ENCODE measurements at regions not wholly inside any gene's neighbourhood (a gene's known extent, or its start where the extent isn't known, plus 50 kb on each side); places are given as distances from the start of the nearest gene placed in this dataset.

- no peak overlapping the region for H4K8ac ChIP-seq (ENCODE audit: low read depth in 2 of 2, low read length in 2 of 2)
- H2BK120ac ChIP-seq (ENCODE audit: low read depth, low read length), result no peak overlapping the region
- POLR2A ChIA-PET (ENCODE audit: unreplicated experiment), result no interaction called here
- no peak overlapping the region for H3K23ac ChIP-seq (ENCODE audit: low read depth, low read length)
- no peak for TF ChIP-seq SMC3 (IDR thresholded peaks at IDR 0.05; ENCODE audit: low read depth, low read length)
- no peak for TF ChIP-seq RCOR1 (IDR thresholded peaks at IDR 0.05; ENCODE audit: insufficient replicate concordance, low read length)
- TF ChIP-seq MAFK (IDR thresholded peaks at IDR 0.05; ENCODE audit: low read depth, low read length), result no peak
- no peak for TF ChIP-seq BHLHE40 (IDR thresholded peaks at IDR 0.05; ENCODE audit: low read depth, low read length)
- TF ChIP-seq MAZ (IDR thresholded peaks at IDR 0.05; ENCODE audit: borderline replicate concordance, low read depth, low read length), result no peak
- TF ChIP-seq POLR2A (IDR thresholded peaks at IDR 0.05; ENCODE audit: low read depth, low read length), result no peak
- TF ChIP-seq, protein P1, sequence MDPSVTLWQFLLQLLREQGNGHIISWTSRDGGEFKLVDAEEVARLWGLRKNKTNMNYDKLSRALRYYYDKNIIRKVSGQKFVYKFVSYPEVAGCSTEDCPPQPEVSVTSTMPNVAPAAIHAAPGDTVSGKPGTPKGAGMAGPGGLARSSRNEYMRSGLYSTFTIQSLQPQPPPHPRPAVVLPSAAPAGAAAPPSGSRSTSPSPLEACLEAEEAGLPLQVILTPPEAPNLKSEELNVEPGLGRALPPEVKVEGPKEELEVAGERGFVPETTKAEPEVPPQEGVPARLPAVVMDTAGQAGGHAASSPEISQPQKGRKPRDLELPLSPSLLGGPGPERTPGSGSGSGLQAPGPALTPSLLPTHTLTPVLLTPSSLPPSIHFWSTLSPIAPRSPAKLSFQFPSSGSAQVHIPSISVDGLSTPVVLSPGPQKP (IDR thresholded peaks at IDR 0.05; ENCODE audit: borderline replicate concordance, low read depth, low read length), result no peak
- no peak for TF ChIP-seq USF2 (IDR thresholded peaks at IDR 0.05; ENCODE audit: low read depth, low read length)
- TF ChIP-seq RFX5 (IDR thresholded peaks at IDR 0.05; ENCODE audit: low read depth, low read length), result no peak
- TF ChIP-seq, protein P2, sequence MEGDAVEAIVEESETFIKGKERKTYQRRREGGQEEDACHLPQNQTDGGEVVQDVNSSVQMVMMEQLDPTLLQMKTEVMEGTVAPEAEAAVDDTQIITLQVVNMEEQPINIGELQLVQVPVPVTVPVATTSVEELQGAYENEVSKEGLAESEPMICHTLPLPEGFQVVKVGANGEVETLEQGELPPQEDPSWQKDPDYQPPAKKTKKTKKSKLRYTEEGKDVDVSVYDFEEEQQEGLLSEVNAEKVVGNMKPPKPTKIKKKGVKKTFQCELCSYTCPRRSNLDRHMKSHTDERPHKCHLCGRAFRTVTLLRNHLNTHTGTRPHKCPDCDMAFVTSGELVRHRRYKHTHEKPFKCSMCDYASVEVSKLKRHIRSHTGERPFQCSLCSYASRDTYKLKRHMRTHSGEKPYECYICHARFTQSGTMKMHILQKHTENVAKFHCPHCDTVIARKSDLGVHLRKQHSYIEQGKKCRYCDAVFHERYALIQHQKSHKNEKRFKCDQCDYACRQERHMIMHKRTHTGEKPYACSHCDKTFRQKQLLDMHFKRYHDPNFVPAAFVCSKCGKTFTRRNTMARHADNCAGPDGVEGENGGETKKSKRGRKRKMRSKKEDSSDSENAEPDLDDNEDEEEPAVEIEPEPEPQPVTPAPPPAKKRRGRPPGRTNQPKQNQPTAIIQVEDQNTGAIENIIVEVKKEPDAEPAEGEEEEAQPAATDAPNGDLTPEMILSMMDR (conservative IDR thresholded peaks at IDR 0.05; ENCODE audit: low read depth, low read length), result no peak
- CTCF ChIA-PET, result no interaction called here
- BruUV-seq (replicated peaks), result no TSS peak
- no peak overlapping the region for H3K56ac ChIP-seq (ENCODE audit: extremely low read depth, insufficient read depth, low read length)
- no peak for ATAC-seq (ENCODE audit: low read depth)
- H4K91ac ChIP-seq (ENCODE audit: insufficient read depth, low read depth, low read length), result no peak overlapping the region
- H2BK15ac ChIP-seq (ENCODE audit: low read depth, low read length), result no peak overlapping the region
- no peak overlapping the region for H3K9ac ChIP-seq (ENCODE audit: low read depth, low read length)
- no peaks in the 10 kb centered on the region for H3K79me1 ChIP-seq (ENCODE audit: low read depth in 1 of 2, low read length in 2 of 2)
- no peak overlapping the region for H2AFZ ChIP-seq (replicated peaks; ENCODE audit: low read length, poor library complexity)
- H2AK5ac ChIP-seq (ENCODE audit: low read depth, low read length), result no peak overlapping the region
- H3K27me3 ChIP-seq (ENCODE audit: control insufficient read depth, insufficient read depth, low read length), result no peaks in the 10 kb centered on the region
- no peak overlapping the region for H2BK5ac ChIP-seq (ENCODE audit: low read depth, low read length, poor library complexity, severe bottlenecking)
- H3K14ac ChIP-seq (replicated peaks; ENCODE audit: low read depth, low read length), result no peak overlapping the region
- no peak overlapping the region for H3K4me2 ChIP-seq (ENCODE audit: low read depth, low read length)
- no peak overlapping the region for H2AK9ac ChIP-seq (replicated peaks; ENCODE audit: low read depth, low read length, poor library complexity)
- no peaks in the 10 kb centered on the region for H4K20me1 ChIP-seq (ENCODE audit: insufficient read depth, low read length)
- no peaks in the 10 kb centered on the region for H3K36me3 ChIP-seq (ENCODE audit: control insufficient read depth, insufficient read depth, low read length)
- in situ Hi-C loops (cut with MboI; ENCODE audit: low sequenced_read_pairs), result no loop called here
- no peak overlapping the region for H3K4ac ChIP-seq (ENCODE audit: low read depth, low read length)
- H3K9me3 ChIP-seq (ENCODE audit: control insufficient read depth, insufficient read depth, low read length), result no peaks in the 10 kb centered on the region
- dilution Hi-C loops (cut with HindIII; ENCODE audit: low sequenced_read_pairs, unreplicated experiment), result no loop called here
- no peak overlapping the region for H2BK20ac ChIP-seq (ENCODE audit: low read depth, low read length)
- no peak overlapping the region for H3K27ac ChIP-seq (ENCODE audit: insufficient read depth, low read length)
- no peak for DNase-seq
- H3K4me1 ChIP-seq (ENCODE audit: control insufficient read depth, insufficient read depth, low read length), result no peaks in the 10 kb centered on the region
- intact Hi-C loops (cut with micrococcal nuclease), result no loop called here
- no peak overlapping the region for H3K18ac ChIP-seq (ENCODE audit: low read depth, low read length)
- H3K9me1 ChIP-seq (ENCODE audit: insufficient read depth, low read length), result no peaks in the 10 kb centered on the region
- no peak overlapping the region for H4K5ac ChIP-seq (ENCODE audit: low read depth, low read length)
- no peak overlapping the region for H3K4me3 ChIP-seq (ENCODE audit: insufficient read depth, low read depth, low read length)
- 25% methylated on average over 2 of the region's 2 CpGs; no CpG with 5 or more reads in 1 of the 2 experiments for WGBS, 2 experiments (ENCODE audit: extremely low coverage in 2 of 2, insufficient read length in 1 of 2)
Observed at GRCh38 chr6:11450037-11450436, 87.5 kb upstream of the TMEM170B start.
